WTC11 (cell line): ENCODE measurements at regions not wholly inside any gene's neighbourhood (a gene's known extent, or its start where the extent isn't known, plus 50 kb on each side); places are given as distances from the start of the nearest gene placed in this dataset.

Experiments used
- CBFB ChIP-seq: sonication (generic); formaldehyde crosslinking; IDR thresholded peaks from 2 replicates; pipeline ENCODE4 v1.8.1; 2022; ENCODE audit warnings: mild to moderate bottlenecking, low read depth, missing genetic modification reagents
- ESRRA ChIP-seq: sonication (generic); formaldehyde crosslinking; IDR thresholded peaks from 2 replicates; pipeline ENCODE4 v1.8.1; 2022; ENCODE audit warnings: mild to moderate bottlenecking, missing genetic modification reagents, borderline replicate concordance
- NR1H2 ChIP-seq: sonication (generic); formaldehyde crosslinking; IDR thresholded peaks from 2 replicates; pipeline ENCODE4 v1.9.0; 2021; ENCODE audit warnings: mild to moderate bottlenecking, moderate library complexity, missing genetic modification reagents
- OVOL2 ChIP-seq: fragments of 250-450 bp; sonication (Bioruptor Pico); IDR thresholded peaks from 2 replicates; pipeline ENCODE4 v1.9.0; 2021; ENCODE audit warnings: mild to moderate bottlenecking, borderline replicate concordance
- PRRX2 ChIP-seq: fragments of 250-450 bp; sonication (Bioruptor Pico); IDR thresholded peaks from 2 replicates; pipeline ENCODE4 v1.8.0; 2021; ENCODE audit warnings: mild to moderate bottlenecking
- ZNF219 ChIP-seq: sonication (generic); formaldehyde crosslinking; IDR thresholded peaks from 2 replicates; pipeline ENCODE4 v1.8.0; 2023; ENCODE audit warnings: missing genetic modification reagents, mild to moderate bottlenecking, borderline replicate concordance
- ZNF263 ChIP-seq: sonication (generic); formaldehyde crosslinking; IDR thresholded peaks from 2 replicates; pipeline ENCODE4 v1.8.1; 2022; ENCODE audit warnings: low read depth, mild to moderate bottlenecking, moderate library complexity, missing genetic modification reagents
- TF ChIP-seq, protein P1 (sequence below): fragments of 200-600 bp; IDR thresholded peaks from 2 replicates; pipeline ENCODE4 v1.8.0; 2022; ENCODE audit warnings: antibody characterized with exemption
- TF ChIP-seq, protein P2 (sequence below): sonication (generic); formaldehyde crosslinking; IDR thresholded peaks from 2 replicates; pipeline ENCODE4 v1.8.1; 2022; ENCODE audit warnings: low read depth, mild to moderate bottlenecking, moderate library complexity, missing genetic modification reagents, borderline replicate concordance
- TF ChIP-seq, protein P3 (sequence below): sonication (generic); formaldehyde crosslinking; IDR thresholded peaks from 2 replicates; pipeline ENCODE4 v1.8.0; 2023; ENCODE audit warnings: missing genetic modification reagents
- TF ChIP-seq, protein P4 (sequence below): sonication (generic); formaldehyde crosslinking; IDR thresholded peaks from 2 replicates; pipeline ENCODE4 v1.8.1; 2022; ENCODE audit warnings: missing genetic modification reagents, borderline replicate concordance
- TF ChIP-seq, protein P5 (sequence below): sonication (generic); formaldehyde crosslinking; IDR thresholded peaks from 2 replicates; pipeline ENCODE4 v1.8.0; 2022; ENCODE audit warnings: mild to moderate bottlenecking, missing genetic modification reagents

DNA sequence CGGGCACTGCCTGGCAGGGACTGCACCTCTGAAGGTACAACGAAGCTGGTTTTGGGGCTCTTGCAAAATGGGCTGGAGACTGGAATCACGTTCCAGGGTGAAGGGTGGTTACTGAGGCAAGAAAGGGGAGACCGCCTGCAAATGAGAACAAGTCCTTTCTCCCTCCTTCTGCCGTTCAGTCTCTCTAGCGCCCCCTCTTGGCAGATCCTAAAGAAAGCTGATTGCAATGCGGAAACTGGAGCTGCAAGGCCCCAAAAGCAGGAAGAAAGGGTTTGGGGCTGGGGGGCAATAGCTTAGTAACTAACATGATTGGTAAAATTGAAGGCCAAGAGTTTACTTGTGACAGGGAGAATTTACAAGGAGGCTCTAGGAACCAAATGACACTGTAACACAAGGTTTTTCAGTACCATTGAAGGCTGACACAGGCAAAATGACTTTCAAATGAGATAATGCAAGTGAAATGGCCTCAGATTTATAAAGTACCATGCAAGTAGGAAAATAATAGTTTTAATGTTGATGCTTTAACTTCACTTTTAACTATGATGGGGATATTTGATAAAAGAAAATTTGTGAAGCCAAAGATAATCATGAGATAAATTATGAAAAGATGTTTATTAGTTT is 222.7 kb upstream of the HAND2 start:
- no peak for TF ChIP-seq ZNF263
- TF ChIP-seq PRRX2 = no peak
- TF ChIP-seq, protein P1, sequence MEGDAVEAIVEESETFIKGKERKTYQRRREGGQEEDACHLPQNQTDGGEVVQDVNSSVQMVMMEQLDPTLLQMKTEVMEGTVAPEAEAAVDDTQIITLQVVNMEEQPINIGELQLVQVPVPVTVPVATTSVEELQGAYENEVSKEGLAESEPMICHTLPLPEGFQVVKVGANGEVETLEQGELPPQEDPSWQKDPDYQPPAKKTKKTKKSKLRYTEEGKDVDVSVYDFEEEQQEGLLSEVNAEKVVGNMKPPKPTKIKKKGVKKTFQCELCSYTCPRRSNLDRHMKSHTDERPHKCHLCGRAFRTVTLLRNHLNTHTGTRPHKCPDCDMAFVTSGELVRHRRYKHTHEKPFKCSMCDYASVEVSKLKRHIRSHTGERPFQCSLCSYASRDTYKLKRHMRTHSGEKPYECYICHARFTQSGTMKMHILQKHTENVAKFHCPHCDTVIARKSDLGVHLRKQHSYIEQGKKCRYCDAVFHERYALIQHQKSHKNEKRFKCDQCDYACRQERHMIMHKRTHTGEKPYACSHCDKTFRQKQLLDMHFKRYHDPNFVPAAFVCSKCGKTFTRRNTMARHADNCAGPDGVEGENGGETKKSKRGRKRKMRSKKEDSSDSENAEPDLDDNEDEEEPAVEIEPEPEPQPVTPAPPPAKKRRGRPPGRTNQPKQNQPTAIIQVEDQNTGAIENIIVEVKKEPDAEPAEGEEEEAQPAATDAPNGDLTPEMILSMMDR = peak; percentile 86
- TF ChIP-seq, protein P2, sequence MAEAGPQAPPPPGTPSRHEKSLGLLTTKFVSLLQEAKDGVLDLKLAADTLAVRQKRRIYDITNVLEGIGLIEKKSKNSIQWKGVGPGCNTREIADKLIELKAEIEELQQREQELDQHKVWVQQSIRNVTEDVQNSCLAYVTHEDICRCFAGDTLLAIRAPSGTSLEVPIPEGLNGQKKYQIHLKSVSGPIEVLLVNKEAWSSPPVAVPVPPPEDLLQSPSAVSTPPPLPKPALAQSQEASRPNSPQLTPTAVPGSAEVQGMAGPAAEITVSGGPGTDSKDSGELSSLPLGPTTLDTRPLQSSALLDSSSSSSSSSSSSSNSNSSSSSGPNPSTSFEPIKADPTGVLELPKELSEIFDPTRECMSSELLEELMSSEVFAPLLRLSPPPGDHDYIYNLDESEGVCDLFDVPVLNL (CRISPR knock-in tag) = no peak
- no peak for TF ChIP-seq OVOL2 (CRISPR knock-in tag)
- no peak for TF ChIP-seq ESRRA (CRISPR knock-in tag)
- TF ChIP-seq, protein P3, sequence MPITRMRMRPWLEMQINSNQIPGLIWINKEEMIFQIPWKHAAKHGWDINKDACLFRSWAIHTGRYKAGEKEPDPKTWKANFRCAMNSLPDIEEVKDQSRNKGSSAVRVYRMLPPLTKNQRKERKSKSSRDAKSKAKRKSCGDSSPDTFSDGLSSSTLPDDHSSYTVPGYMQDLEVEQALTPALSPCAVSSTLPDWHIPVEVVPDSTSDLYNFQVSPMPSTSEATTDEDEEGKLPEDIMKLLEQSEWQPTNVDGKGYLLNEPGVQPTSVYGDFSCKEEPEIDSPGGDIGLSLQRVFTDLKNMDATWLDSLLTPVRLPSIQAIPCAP (CRISPR knock-in tag) = no peak
- TF ChIP-seq, protein P4, sequence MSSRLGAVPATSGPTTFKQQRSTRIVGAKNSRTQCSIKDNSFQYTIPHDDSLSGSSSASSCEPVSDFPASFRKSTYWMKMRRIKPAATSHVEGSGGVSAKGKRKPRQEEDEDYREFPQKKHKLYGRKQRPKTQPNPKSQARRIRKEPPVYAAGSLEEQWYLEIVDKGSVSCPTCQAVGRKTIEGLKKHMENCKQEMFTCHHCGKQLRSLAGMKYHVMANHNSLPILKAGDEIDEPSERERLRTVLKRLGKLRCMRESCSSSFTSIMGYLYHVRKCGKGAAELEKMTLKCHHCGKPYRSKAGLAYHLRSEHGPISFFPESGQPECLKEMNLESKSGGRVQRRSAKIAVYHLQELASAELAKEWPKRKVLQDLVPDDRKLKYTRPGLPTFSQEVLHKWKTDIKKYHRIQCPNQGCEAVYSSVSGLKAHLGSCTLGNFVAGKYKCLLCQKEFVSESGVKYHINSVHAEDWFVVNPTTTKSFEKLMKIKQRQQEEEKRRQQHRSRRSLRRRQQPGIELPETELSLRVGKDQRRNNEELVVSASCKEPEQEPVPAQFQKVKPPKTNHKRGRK (CRISPR knock-in tag) = no peak
- TF ChIP-seq NR1H2 (CRISPR knock-in tag) = no peak
- TF ChIP-seq ZNF219 (CRISPR knock-in tag) = no peak
- TF ChIP-seq CBFB (CRISPR knock-in tag) = no peak
- TF ChIP-seq, protein P5, sequence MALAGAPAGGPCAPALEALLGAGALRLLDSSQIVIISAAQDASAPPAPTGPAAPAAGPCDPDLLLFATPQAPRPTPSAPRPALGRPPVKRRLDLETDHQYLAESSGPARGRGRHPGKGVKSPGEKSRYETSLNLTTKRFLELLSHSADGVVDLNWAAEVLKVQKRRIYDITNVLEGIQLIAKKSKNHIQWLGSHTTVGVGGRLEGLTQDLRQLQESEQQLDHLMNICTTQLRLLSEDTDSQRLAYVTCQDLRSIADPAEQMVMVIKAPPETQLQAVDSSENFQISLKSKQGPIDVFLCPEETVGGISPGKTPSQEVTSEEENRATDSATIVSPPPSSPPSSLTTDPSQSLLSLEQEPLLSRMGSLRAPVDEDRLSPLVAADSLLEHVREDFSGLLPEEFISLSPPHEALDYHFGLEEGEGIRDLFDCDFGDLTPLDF (CRISPR knock-in tag) = no peak
